ENCODE measurements at regions not wholly inside any gene's neighbourhood (a gene's known extent, or its start where the extent isn't known, plus 50 kb on each side); places are given as distances from the start of the nearest gene placed in this dataset.

- H3K4me3 ChIP-seq (ENCODE audit: low read length), result no peak overlapping the region
- H3K36me3 ChIP-seq (ENCODE audit: control insufficient read depth, insufficient read depth, low read length), result no peaks in the 10 kb centered on the region
- H3K9me3 ChIP-seq (ENCODE audit: control insufficient read depth, low read depth, low read length), result no peaks in the 10 kb centered on the region
- WGBS (ENCODE audit: insufficient coverage, low lambda C conversion rate), result 80% methylated on average over 1 of the region's 4 CpGs
- no peak overlapping the region for H3K27ac ChIP-seq (ENCODE audit: low read length)
- H3K27me3 ChIP-seq (ENCODE audit: control insufficient read depth, insufficient read depth, low read length), result no peaks in the 10 kb centered on the region
- no peak for DNase-seq
- no peaks in the 10 kb centered on the region for H3K4me1 ChIP-seq (ENCODE audit: control insufficient read depth, insufficient read depth, low read length)
Observed at GRCh38 chrY:21240221-21240620, 270.9 kb upstream of the RBMY1B start.

- H3K27ac ChIP-seq (ENCODE audit: low read length), result no peak overlapping the region
- WGBS (ENCODE audit: insufficient coverage, low lambda C conversion rate), result no CpG with 5 or more reads among the region's 2 CpGs
- H3K9me3 ChIP-seq (ENCODE audit: control insufficient read depth, low read depth, low read length), result no peaks in the 10 kb centered on the region
Observed at GRCh38 chrY:21240662-21241310, 270.4 kb upstream of the RBMY1B start.

GRCh38 chrY:21242793-21243192 is 268.3 kb upstream of the RBMY1B start:
- no peaks in the 10 kb centered on the region for H3K27me3 ChIP-seq (ENCODE audit: control insufficient read depth, insufficient read depth, low read length)

More at GRCh38 chrY:21240662-21241310, 270.4 kb upstream of the RBMY1B start:
- H3K36me3 ChIP-seq (ENCODE audit: control insufficient read depth, insufficient read depth, low read length), result no peaks in the 10 kb centered on the region
- no peak for DNase-seq
- no peak overlapping the region for H3K4me3 ChIP-seq (ENCODE audit: low read length)
- no peaks in the 10 kb centered on the region for H3K27me3 ChIP-seq (ENCODE audit: control insufficient read depth, insufficient read depth, low read length)
- H3K4me1 ChIP-seq (ENCODE audit: control insufficient read depth, insufficient read depth, low read length), result no peaks in the 10 kb centered on the region

GRCh38 chrY:21246780-21247179 is 264.4 kb upstream of the RBMY1B start:
- no peaks in the 10 kb centered on the region for H3K27me3 ChIP-seq (ENCODE audit: control insufficient read depth, insufficient read depth, low read length)
- no peak overlapping the region for H3K27ac ChIP-seq (ENCODE audit: low read length)
- no peaks in the 10 kb centered on the region for H3K9me3 ChIP-seq (ENCODE audit: control insufficient read depth, low read depth, low read length)
- no peaks in the 10 kb centered on the region for H3K36me3 ChIP-seq (ENCODE audit: control insufficient read depth, insufficient read depth, low read length)
- H3K4me1 ChIP-seq (ENCODE audit: control insufficient read depth, insufficient read depth, low read length), result peaks cover 4% of the 10 kb centered on the region
- H3K4me3 ChIP-seq (ENCODE audit: low read length), result no peak overlapping the region
- no peak for DNase-seq
- no CpG with 5 or more reads among the region's 5 CpGs for WGBS (ENCODE audit: insufficient coverage, low lambda C conversion rate)

More at GRCh38 chrY:21242793-21243192, 268.3 kb upstream of the RBMY1B start:
- DNase-seq, result no peak
- Histone ChIP-seq H3K4me1 (ENCODE audit: control insufficient read depth, insufficient read depth, low read length) (no peaks in the 10 kb centered on the region), H3K27ac (ENCODE audit: low read length) (no peak overlapping the region), H3K36me3 (ENCODE audit: control insufficient read depth, insufficient read depth, low read length) (no peaks in the 10 kb centered on the region), H3K4me3 (ENCODE audit: low read length) (no peak overlapping the region), H3K9me3 (ENCODE audit: control insufficient read depth, low read depth, low read length) (no peaks in the 10 kb centered on the region)
- WGBS (ENCODE audit: insufficient coverage, low lambda C conversion rate), result no CpG with 5 or more reads among the region's 2 CpGs

- Histone ChIP-seq H3K27ac (ENCODE audit: low read length) (no peak overlapping the region), H3K9me3 (ENCODE audit: control insufficient read depth, low read depth, low read length) (no peaks in the 10 kb centered on the region), H3K4me1 (ENCODE audit: control insufficient read depth, insufficient read depth, low read length) (peaks cover 4% of the 10 kb centered on the region), H3K27me3 (ENCODE audit: control insufficient read depth, insufficient read depth, low read length) (no peaks in the 10 kb centered on the region), H3K4me3 (ENCODE audit: low read length) (no peak overlapping the region), H3K36me3 (ENCODE audit: control insufficient read depth, insufficient read depth, low read length) (no peaks in the 10 kb centered on the region)
- no peak for DNase-seq
- WGBS (ENCODE audit: insufficient coverage, low lambda C conversion rate), result no CpG with 5 or more reads among the region's 5 CpGs
Observed at GRCh38 chrY:21248591-21248990, 262.5 kb upstream of the RBMY1B start.

GRCh38 chrY:21253455-21254248 is 257.5 kb upstream of the RBMY1B start:
- no CpG with 5 or more reads among the region's 2 CpGs for WGBS (ENCODE audit: insufficient coverage, low lambda C conversion rate)
- Histone ChIP-seq H3K27me3 (ENCODE audit: control insufficient read depth, insufficient read depth, low read length) (no peaks in the 10 kb centered on the region), H3K9me3 (ENCODE audit: control insufficient read depth, low read depth, low read length) (no peaks in the 10 kb centered on the region), H3K4me1 (ENCODE audit: control insufficient read depth, insufficient read depth, low read length) (peaks cover 4% of the 10 kb centered on the region), H3K4me3 (ENCODE audit: low read length) (no peak overlapping the region), H3K36me3 (ENCODE audit: control insufficient read depth, insufficient read depth, low read length) (no peaks in the 10 kb centered on the region), H3K27ac (ENCODE audit: low read length) (no peak overlapping the region)
- no peak for DNase-seq

GRCh38 chrY:21254476-21254875 is 256.7 kb upstream of the RBMY1B start:
- Histone ChIP-seq H3K27me3 (ENCODE audit: control insufficient read depth, insufficient read depth, low read length) (no peaks in the 10 kb centered on the region), H3K9me3 (ENCODE audit: control insufficient read depth, low read depth, low read length) (no peaks in the 10 kb centered on the region), H3K4me1 (ENCODE audit: control insufficient read depth, insufficient read depth, low read length) (peaks cover 4% of the 10 kb centered on the region), H3K36me3 (ENCODE audit: control insufficient read depth, insufficient read depth, low read length) (no peaks in the 10 kb centered on the region), H3K27ac (ENCODE audit: low read length) (no peak overlapping the region), H3K4me3 (ENCODE audit: low read length) (no peak overlapping the region)
- no CpG with 5 or more reads among the region's 2 CpGs for WGBS (ENCODE audit: insufficient coverage, low lambda C conversion rate)
- DNase-seq, result no peak

- DNase-seq, result no peak
- no peak overlapping the region for H3K4me3 ChIP-seq (ENCODE audit: low read length)
- H3K4me1 ChIP-seq (ENCODE audit: control insufficient read depth, insufficient read depth, low read length), result no peaks in the 10 kb centered on the region
- no peaks in the 10 kb centered on the region for H3K27me3 ChIP-seq (ENCODE audit: control insufficient read depth, insufficient read depth, low read length)
- H3K9me3 ChIP-seq (ENCODE audit: control insufficient read depth, low read depth, low read length), result no peaks in the 10 kb centered on the region
- H3K27ac ChIP-seq (ENCODE audit: low read length), result no peak overlapping the region
- no peaks in the 10 kb centered on the region for H3K36me3 ChIP-seq (ENCODE audit: control insufficient read depth, insufficient read depth, low read length)
Observed at GRCh38 chrY:21256820-21257219, 254.3 kb upstream of the RBMY1B start.

- no peak overlapping the region for H3K27ac ChIP-seq (ENCODE audit: low read length)
- no peak for DNase-seq
- no CpG with 5 or more reads among the region's 1 CpG for WGBS (ENCODE audit: insufficient coverage, low lambda C conversion rate)
- H3K4me1 ChIP-seq (ENCODE audit: control insufficient read depth, insufficient read depth, low read length), result no peaks in the 10 kb centered on the region
- no peaks in the 10 kb centered on the region for H3K9me3 ChIP-seq (ENCODE audit: control insufficient read depth, low read depth, low read length)
- H3K4me3 ChIP-seq (ENCODE audit: low read length), result no peak overlapping the region
- H3K27me3 ChIP-seq (ENCODE audit: control insufficient read depth, insufficient read depth, low read length), result no peaks in the 10 kb centered on the region
- H3K36me3 ChIP-seq (ENCODE audit: control insufficient read depth, insufficient read depth, low read length), result no peaks in the 10 kb centered on the region
Observed at GRCh38 chrY:21259707-21260106, 251.4 kb upstream of the RBMY1B start.

- Histone ChIP-seq H3K4me1 (ENCODE audit: control insufficient read depth, insufficient read depth, low read length) (no peaks in the 10 kb centered on the region), H3K27me3 (ENCODE audit: control insufficient read depth, insufficient read depth, low read length) (no peaks in the 10 kb centered on the region), H3K27ac (ENCODE audit: low read length) (no peak overlapping the region), H3K36me3 (ENCODE audit: control insufficient read depth, insufficient read depth, low read length) (no peaks in the 10 kb centered on the region), H3K9me3 (ENCODE audit: control insufficient read depth, low read depth, low read length) (no peaks in the 10 kb centered on the region), H3K4me3 (ENCODE audit: low read length) (no peak overlapping the region)
- WGBS (ENCODE audit: insufficient coverage, low lambda C conversion rate), result no CpG with 5 or more reads among the region's 4 CpGs
- DNase-seq, result no peak
Observed at GRCh38 chrY:21260325-21260724, 250.8 kb upstream of the RBMY1B start.

- H3K4me1 ChIP-seq (ENCODE audit: control insufficient read depth, insufficient read depth, low read length), result no peaks in the 10 kb centered on the region
- no peak for DNase-seq
- no peaks in the 10 kb centered on the region for H3K9me3 ChIP-seq (ENCODE audit: control insufficient read depth, low read depth, low read length)
- no peaks in the 10 kb centered on the region for H3K36me3 ChIP-seq (ENCODE audit: control insufficient read depth, insufficient read depth, low read length)
- no peak overlapping the region for H3K4me3 ChIP-seq (ENCODE audit: low read length)
- no peaks in the 10 kb centered on the region for H3K27me3 ChIP-seq (ENCODE audit: control insufficient read depth, insufficient read depth, low read length)
- H3K27ac ChIP-seq (ENCODE audit: low read length), result no peak overlapping the region
- WGBS (ENCODE audit: insufficient coverage, low lambda C conversion rate), result no CpG with 5 or more reads among the region's 4 CpGs
Observed at GRCh38 chrY:21261158-21261557, 250.0 kb upstream of the RBMY1B start.

Data from large intestine (tissue), 3 donors.